ENCODE measurements at regions not wholly inside any gene's neighbourhood (a gene's known extent, or its start where the extent isn't known, plus 50 kb on each side); places are given as distances from the start of the nearest gene placed in this dataset.

DNA sequence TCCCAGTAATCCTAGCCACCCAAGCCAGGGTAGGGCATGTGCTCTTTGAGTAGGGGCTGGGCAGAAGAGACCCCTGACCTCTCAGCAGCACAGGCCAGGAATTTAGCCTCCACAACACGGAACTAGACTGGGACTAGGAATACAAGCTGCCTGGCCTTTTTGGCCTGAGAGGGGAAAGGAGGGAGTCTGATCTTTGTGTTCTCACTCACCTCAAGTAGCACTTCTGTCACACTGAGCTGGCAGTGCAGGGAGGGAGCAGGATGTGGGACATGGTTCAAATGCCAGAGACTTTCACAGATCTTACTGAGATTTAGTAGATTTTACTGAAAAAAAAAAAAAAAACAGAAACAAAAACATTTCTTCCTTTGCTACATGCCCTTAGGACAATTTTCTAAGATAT lies 395.2 kb downstream of the CMPK2 start:
- TF ChIP-seq, protein P1, sequence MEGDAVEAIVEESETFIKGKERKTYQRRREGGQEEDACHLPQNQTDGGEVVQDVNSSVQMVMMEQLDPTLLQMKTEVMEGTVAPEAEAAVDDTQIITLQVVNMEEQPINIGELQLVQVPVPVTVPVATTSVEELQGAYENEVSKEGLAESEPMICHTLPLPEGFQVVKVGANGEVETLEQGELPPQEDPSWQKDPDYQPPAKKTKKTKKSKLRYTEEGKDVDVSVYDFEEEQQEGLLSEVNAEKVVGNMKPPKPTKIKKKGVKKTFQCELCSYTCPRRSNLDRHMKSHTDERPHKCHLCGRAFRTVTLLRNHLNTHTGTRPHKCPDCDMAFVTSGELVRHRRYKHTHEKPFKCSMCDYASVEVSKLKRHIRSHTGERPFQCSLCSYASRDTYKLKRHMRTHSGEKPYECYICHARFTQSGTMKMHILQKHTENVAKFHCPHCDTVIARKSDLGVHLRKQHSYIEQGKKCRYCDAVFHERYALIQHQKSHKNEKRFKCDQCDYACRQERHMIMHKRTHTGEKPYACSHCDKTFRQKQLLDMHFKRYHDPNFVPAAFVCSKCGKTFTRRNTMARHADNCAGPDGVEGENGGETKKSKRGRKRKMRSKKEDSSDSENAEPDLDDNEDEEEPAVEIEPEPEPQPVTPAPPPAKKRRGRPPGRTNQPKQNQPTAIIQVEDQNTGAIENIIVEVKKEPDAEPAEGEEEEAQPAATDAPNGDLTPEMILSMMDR (IDR thresholded peaks at IDR 0.05): no peak
- TF ChIP-seq POLR2A (IDR thresholded peaks at IDR 0.05): no peak

Data from right lobe of liver (tissue), 4 donors.